GM23338 (cell line): ENCODE measurements at regions not wholly inside any gene's neighbourhood (a gene's known extent, or its start where the extent isn't known, plus 50 kb on each side); places are given as distances from the start of the nearest gene placed in this dataset.

Source experiments
- ATAC-seq: fragments of 200-7000 bp; cut with Tn5 transposase; 3 replicates; pipeline ENCODE4 v1.9.1; 2020
- DNase-seq: peaks from one replicate; pipeline ENCODE4 v3.0.0-alpha.2; 2015; ENCODE audit warnings: low spot score
- H2AFZ ChIP-seq: fragments of 200-600 bp; sonication (generic); 2 replicates; pipeline ENCODE4 v1.8.0; 2016; ENCODE audit warnings: antibody characterized with exemption, mild to moderate bottlenecking, moderate library complexity
- H3F3A ChIP-seq: fragments of 200-600 bp; sonication (generic); replicated peaks from 2 replicates; pipeline ENCODE4 v1.8.0; 2017; ENCODE audit warnings: antibody characterized with exemption, mixed run types, low read depth
- H3K27ac ChIP-seq: fragments of 200-600 bp; sonication (generic); 2 replicates; pipeline ENCODE4 v1.6.1; 2016; ENCODE audit warnings: low read depth
- H3K27me3 ChIP-seq: fragments of 200-600 bp; sonication (generic); 2 replicates; pipeline ENCODE4 v1.8.0; 2016; ENCODE audit warnings: mild to moderate bottlenecking, mixed run types, moderate library complexity; ENCODE audit not compliant: insufficient read depth
- H3K36me3 ChIP-seq: fragments of 200-600 bp; sonication (generic); 2 replicates; pipeline ENCODE4 v1.8.0; 2016; ENCODE audit warnings: mild to moderate bottlenecking; ENCODE audit not compliant: insufficient read depth
- H3K4me1 ChIP-seq: fragments of 200-600 bp; sonication (generic); 2 replicates; pipeline ENCODE4 v1.8.0; 2016; ENCODE audit warnings: mild to moderate bottlenecking, moderate library complexity; ENCODE audit not compliant: insufficient read depth
- H3K4me2 ChIP-seq: fragments of 200-600 bp; sonication (generic); 2 replicates; pipeline ENCODE4 v1.7.1; 2017; ENCODE audit warnings: mixed run types
- H3K4me3 ChIP-seq: fragments of 200-600 bp; sonication (generic); 2 replicates; pipeline ENCODE4 v1.6.1; 2016; ENCODE audit warnings: mixed run types
- H3K79me2 ChIP-seq: fragments of 200-600 bp; sonication (generic); replicated peaks from 2 replicates; pipeline ENCODE4 v1.8.0; 2017; ENCODE audit warnings: mild to moderate bottlenecking; ENCODE audit not compliant: insufficient read depth
- H3K9me2 ChIP-seq: fragments of 200-600 bp; sonication (generic); 2 replicates; pipeline ENCODE4 v1.8.0; 2017; ENCODE audit not compliant: insufficient read depth
- H4K20me1 ChIP-seq: fragments of 200-600 bp; sonication (generic); replicated peaks from 2 replicates; pipeline ENCODE4 v1.8.0; 2017; ENCODE audit warnings: mild to moderate bottlenecking; ENCODE audit not compliant: insufficient read depth
- H3K27ac Mint-ChIP-seq: 2 replicates; pipeline ENCODE4 v1.8.0; 2020; ENCODE audit warnings: inconsistent platforms, mild to moderate bottlenecking, moderate library complexity, mixed read lengths
- H3K27me3 Mint-ChIP-seq: 3 replicates; pipeline ENCODE4 v1.8.0; 2022; ENCODE audit warnings: low read depth, mild to moderate bottlenecking, moderate library complexity, mixed read lengths, inconsistent platforms; ENCODE audit not compliant: insufficient read depth, poor library complexity
- H3K36me3 Mint-ChIP-seq: 3 replicates; pipeline ENCODE4 v1.8.0; 2021; ENCODE audit warnings: low read depth, mild to moderate bottlenecking, inconsistent platforms, moderate library complexity, mixed read lengths
- H3K4me1 Mint-ChIP-seq: 3 replicates; pipeline ENCODE4 v1.8.0; 2020; ENCODE audit warnings: mild to moderate bottlenecking, inconsistent platforms, mixed read lengths
- H3K4me3 Mint-ChIP-seq: 3 replicates; pipeline ENCODE4 v1.8.0; 2021; ENCODE audit warnings: moderate library complexity, mild to moderate bottlenecking, inconsistent platforms, mixed read lengths
- H3K9me3 Mint-ChIP-seq: 3 replicates; pipeline ENCODE4 v1.8.0; 2020; ENCODE audit warnings: moderate library complexity, mild to moderate bottlenecking, inconsistent platforms, mixed read lengths
- CREB1 ChIP-seq: fragments of 250-450 bp; sonication (Bioruptor Pico); IDR thresholded peaks from 2 replicates; pipeline ENCODE4 v1.5.0; 2020; ENCODE audit warnings: low read depth, mild to moderate bottlenecking, moderate library complexity
- EZH2 ChIP-seq: fragments of 200-600 bp; sonication (generic); IDR thresholded peaks from one replicate; pipeline ENCODE4 v1.8.0; 2017; ENCODE audit warnings: antibody characterized with exemption, mild to moderate bottlenecking, low read depth; ENCODE audit not compliant: unreplicated experiment
- EZH2phosphoT487 ChIP-seq: fragments of 200-600 bp; sonication (generic); IDR thresholded peaks from one replicate; pipeline ENCODE4 v1.8.1; 2018; ENCODE audit warnings: antibody characterized with exemption; ENCODE audit not compliant: unreplicated experiment
- JUNB ChIP-seq: IDR thresholded peaks from one replicate; pipeline ENCODE4 v1.6.1; 2016; ENCODE audit warnings: antibody characterized with exemption; ENCODE audit not compliant: unreplicated experiment
- NANOG ChIP-seq: IDR thresholded peaks from 2 replicates; pipeline ENCODE4 v1.6.1; 2016; ENCODE audit warnings: antibody characterized with exemption, borderline replicate concordance
- POLR2AphosphoS5 ChIP-seq: IDR thresholded peaks from 2 replicates; pipeline ENCODE4 v1.6.1; 2016; ENCODE audit warnings: antibody characterized with exemption, low read depth
- STAT1 ChIP-seq: IDR thresholded peaks from one replicate; pipeline ENCODE4 v1.6.1; 2016; ENCODE audit warnings: antibody characterized with exemption; ENCODE audit not compliant: unreplicated experiment
- ZNF114 ChIP-seq: fragments of 250-450 bp; sonication (Bioruptor Pico); IDR thresholded peaks from 2 replicates; pipeline ENCODE4 v1.5.0; 2020; ENCODE audit warnings: mild to moderate bottlenecking, moderate library complexity
- ZNF331 ChIP-seq: fragments of 250-450 bp; sonication (Bioruptor Pico); IDR thresholded peaks from 2 replicates; pipeline ENCODE4 v1.5.0; 2020; ENCODE audit warnings: low read depth, mild to moderate bottlenecking, moderate library complexity
- TF ChIP-seq, protein P1 (sequence below): fragments of 250-450 bp; sonication (Bioruptor Pico); IDR thresholded peaks from 2 replicates; pipeline ENCODE4 v1.5.0; 2020; ENCODE audit warnings: mild to moderate bottlenecking, moderate library complexity
- TF ChIP-seq, protein P2 (sequence below), 2 experiments: fragments of 200-600 bp in 1 of 2; sonication (generic) in 1 of 2; conservative IDR thresholded peaks; 2 replicates each; pipeline versions ENCODE4 v1.5.1 to v1.6.1; 2016 to 2017; ENCODE audit warnings: antibody characterized with exemption in 2 of 2, low read depth in 2 of 2, mild to moderate bottlenecking in 2 of 2, moderate library complexity in 1 of 2
- TF ChIP-seq, protein P3 (sequence below): IDR thresholded peaks from 2 replicates; pipeline ENCODE4 v1.6.1; 2016; ENCODE audit warnings: antibody characterized with exemption
- TF ChIP-seq, protein P4 (sequence below): IDR thresholded peaks from one replicate; pipeline ENCODE4 v1.6.1; 2018; ENCODE audit warnings: antibody characterized with exemption; ENCODE audit not compliant: unreplicated experiment

DNA sequence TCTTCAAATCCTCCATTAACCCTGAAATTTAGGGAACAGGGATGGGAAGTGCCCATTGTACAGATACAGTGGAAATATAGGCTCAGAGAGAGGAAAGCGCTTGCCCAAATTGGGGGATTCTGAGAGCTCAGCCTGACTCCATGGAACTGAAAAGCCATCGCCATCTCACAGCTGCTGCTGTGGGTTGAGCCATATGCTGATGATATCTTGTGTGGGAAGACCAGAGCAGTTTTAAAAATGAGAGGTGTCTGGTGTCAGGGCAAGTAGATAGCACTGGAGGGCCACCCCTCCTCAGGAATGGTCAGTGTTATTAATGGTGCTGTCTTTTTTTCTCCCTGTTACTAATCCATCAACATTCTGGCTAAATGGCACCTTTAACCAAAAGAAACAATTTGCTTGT is 50.9 kb upstream of the C5orf58 start:
- Histone ChIP-seq H3K36me3 (no peaks in the 10 kb centered on the region), H4K20me1 (no peaks in the 10 kb centered on the region), H3K4me3 (no peak overlapping the region), H3K79me2 (no peaks in the 10 kb centered on the region), H3K27ac (no peak overlapping the region), H3F3A (no peaks in the 10 kb centered on the region), H3K4me1 (no peaks in the 10 kb centered on the region), H3K9me2 (no peaks in the 10 kb centered on the region), H2AFZ (no peak overlapping the region), H3K27me3 (no peaks in the 10 kb centered on the region), H3K4me2 (no peak overlapping the region)
- no peak overlapping the region for H3K27ac Mint-ChIP-seq
- H3K4me1 Mint-ChIP-seq = no peaks in the 10 kb centered on the region
- no peak for ATAC-seq
- no peaks in the 10 kb centered on the region for H3K9me3 Mint-ChIP-seq
- TF ChIP-seq JUNB = no peak
- TF ChIP-seq, protein P1, sequence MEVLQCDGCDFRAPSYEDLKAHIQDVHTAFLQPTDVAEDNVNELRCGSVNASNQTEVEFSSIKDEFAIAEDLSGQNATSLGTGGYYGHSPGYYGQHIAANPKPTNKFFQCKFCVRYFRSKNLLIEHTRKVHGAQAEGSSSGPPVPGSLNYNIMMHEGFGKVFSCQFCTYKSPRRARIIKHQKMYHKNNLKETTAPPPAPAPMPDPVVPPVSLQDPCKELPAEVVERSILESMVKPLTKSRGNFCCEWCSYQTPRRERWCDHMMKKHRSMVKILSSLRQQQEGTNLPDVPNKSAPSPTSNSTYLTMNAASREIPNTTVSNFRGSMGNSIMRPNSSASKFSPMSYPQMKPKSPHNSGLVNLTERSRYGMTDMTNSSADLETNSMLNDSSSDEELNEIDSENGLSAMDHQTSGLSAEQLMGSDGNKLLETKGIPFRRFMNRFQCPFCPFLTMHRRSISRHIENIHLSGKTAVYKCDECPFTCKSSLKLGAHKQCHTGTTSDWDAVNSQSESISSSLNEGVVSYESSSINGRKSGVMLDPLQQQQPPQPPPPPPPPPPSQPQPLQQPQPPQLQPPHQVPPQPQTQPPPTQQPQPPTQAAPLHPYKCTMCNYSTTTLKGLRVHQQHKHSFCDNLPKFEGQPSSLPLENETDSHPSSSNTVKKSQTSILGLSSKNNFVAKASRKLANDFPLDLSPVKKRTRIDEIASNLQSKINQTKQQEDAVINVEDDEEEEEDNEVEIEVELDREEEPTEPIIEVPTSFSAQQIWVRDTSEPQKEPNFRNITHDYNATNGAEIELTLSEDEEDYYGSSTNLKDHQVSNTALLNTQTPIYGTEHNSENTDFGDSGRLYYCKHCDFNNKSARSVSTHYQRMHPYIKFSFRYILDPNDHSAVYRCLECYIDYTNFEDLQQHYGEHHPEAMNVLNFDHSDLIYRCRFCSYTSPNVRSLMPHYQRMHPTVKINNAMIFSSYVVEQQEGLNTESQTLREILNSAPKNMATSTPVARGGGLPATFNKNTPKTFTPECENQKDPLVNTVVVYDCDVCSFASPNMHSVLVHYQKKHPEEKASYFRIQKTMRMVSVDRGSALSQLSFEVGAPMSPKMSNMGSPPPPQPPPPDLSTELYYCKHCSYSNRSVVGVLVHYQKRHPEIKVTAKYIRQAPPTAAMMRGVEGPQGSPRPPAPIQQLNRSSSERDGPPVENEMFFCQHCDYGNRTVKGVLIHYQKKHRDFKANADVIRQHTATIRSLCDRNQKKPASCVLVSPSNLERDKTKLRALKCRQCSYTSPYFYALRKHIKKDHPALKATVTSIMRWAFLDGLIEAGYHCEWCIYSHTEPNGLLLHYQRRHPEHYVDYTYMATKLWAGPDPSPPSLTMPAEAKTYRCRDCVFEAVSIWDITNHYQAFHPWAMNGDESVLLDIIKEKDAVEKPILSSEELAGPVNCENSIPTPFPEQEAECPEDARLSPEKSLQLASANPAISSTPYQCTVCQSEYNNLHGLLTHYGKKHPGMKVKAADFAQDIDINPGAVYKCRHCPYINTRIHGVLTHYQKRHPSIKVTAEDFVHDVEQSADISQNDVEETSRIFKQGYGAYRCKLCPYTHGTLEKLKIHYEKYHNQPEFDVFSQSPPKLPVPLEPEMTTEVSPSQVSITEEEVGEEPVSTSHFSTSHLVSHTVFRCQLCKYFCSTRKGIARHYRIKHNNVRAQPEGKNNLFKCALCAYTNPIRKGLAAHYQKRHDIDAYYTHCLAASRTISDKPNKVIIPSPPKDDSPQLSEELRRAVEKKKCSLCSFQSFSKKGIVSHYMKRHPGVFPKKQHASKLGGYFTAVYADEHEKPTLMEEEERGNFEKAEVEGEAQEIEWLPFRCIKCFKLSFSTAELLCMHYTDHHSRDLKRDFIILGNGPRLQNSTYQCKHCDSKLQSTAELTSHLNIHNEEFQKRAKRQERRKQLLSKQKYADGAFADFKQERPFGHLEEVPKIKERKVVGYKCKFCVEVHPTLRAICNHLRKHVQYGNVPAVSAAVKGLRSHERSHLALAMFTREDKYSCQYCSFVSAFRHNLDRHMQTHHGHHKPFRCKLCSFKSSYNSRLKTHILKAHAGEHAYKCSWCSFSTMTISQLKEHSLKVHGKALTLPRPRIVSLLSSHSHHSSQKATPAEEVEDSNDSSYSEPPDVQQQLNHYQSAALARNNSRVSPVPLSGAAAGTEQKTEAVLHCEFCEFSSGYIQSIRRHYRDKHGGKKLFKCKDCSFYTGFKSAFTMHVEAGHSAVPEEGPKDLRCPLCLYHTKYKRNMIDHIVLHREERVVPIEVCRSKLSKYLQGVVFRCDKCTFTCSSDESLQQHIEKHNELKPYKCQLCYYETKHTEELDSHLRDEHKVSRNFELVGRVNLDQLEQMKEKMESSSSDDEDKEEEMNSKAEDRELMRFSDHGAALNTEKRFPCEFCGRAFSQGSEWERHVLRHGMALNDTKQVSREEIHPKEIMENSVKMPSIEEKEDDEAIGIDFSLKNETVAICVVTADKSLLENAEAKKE (CRISPR knock-in tag) = no peak
- TF ChIP-seq EZH2phosphoT487 = no peak
- TF ChIP-seq, protein P2, sequence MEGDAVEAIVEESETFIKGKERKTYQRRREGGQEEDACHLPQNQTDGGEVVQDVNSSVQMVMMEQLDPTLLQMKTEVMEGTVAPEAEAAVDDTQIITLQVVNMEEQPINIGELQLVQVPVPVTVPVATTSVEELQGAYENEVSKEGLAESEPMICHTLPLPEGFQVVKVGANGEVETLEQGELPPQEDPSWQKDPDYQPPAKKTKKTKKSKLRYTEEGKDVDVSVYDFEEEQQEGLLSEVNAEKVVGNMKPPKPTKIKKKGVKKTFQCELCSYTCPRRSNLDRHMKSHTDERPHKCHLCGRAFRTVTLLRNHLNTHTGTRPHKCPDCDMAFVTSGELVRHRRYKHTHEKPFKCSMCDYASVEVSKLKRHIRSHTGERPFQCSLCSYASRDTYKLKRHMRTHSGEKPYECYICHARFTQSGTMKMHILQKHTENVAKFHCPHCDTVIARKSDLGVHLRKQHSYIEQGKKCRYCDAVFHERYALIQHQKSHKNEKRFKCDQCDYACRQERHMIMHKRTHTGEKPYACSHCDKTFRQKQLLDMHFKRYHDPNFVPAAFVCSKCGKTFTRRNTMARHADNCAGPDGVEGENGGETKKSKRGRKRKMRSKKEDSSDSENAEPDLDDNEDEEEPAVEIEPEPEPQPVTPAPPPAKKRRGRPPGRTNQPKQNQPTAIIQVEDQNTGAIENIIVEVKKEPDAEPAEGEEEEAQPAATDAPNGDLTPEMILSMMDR (conservative IDR thresholded peaks at IDR 0.05; ENCODE audit: low read depth in 2 of 2) = no peak
- TF ChIP-seq POLR2AphosphoS5 = no peak
- no peak for TF ChIP-seq CREB1 (CRISPR knock-in tag)
- TF ChIP-seq NANOG = no peak
- no peak for TF ChIP-seq EZH2
- TF ChIP-seq, protein P3, sequence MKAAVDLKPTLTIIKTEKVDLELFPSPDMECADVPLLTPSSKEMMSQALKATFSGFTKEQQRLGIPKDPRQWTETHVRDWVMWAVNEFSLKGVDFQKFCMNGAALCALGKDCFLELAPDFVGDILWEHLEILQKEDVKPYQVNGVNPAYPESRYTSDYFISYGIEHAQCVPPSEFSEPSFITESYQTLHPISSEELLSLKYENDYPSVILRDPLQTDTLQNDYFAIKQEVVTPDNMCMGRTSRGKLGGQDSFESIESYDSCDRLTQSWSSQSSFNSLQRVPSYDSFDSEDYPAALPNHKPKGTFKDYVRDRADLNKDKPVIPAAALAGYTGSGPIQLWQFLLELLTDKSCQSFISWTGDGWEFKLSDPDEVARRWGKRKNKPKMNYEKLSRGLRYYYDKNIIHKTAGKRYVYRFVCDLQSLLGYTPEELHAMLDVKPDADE = no peak
- TF ChIP-seq ZNF331 (CRISPR knock-in tag) = no peak
- TF ChIP-seq ZNF114 (CRISPR knock-in tag) = no peak
- no peak for TF ChIP-seq STAT1
- TF ChIP-seq, protein P4, sequence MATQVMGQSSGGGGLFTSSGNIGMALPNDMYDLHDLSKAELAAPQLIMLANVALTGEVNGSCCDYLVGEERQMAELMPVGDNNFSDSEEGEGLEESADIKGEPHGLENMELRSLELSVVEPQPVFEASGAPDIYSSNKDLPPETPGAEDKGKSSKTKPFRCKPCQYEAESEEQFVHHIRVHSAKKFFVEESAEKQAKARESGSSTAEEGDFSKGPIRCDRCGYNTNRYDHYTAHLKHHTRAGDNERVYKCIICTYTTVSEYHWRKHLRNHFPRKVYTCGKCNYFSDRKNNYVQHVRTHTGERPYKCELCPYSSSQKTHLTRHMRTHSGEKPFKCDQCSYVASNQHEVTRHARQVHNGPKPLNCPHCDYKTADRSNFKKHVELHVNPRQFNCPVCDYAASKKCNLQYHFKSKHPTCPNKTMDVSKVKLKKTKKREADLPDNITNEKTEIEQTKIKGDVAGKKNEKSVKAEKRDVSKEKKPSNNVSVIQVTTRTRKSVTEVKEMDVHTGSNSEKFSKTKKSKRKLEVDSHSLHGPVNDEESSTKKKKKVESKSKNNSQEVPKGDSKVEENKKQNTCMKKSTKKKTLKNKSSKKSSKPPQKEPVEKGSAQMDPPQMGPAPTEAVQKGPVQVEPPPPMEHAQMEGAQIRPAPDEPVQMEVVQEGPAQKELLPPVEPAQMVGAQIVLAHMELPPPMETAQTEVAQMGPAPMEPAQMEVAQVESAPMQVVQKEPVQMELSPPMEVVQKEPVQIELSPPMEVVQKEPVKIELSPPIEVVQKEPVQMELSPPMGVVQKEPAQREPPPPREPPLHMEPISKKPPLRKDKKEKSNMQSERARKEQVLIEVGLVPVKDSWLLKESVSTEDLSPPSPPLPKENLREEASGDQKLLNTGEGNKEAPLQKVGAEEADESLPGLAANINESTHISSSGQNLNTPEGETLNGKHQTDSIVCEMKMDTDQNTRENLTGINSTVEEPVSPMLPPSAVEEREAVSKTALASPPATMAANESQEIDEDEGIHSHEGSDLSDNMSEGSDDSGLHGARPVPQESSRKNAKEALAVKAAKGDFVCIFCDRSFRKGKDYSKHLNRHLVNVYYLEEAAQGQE = no peak
- H3K27me3 Mint-ChIP-seq = peaks cover 2% of the 10 kb centered on the region
- no peak for DNase-seq
- no peaks in the 10 kb centered on the region for H3K36me3 Mint-ChIP-seq
- no peak overlapping the region for H3K4me3 Mint-ChIP-seq
